Psoas muscle (tissue), 7 donors: ENCODE measurements at regions not wholly inside any gene's neighbourhood (a gene's known extent, or its start where the extent isn't known, plus 50 kb on each side); places are given as distances from the start of the nearest gene placed in this dataset.

Experiments
- ATAC-seq, 4 donors: fragments of 200-7000 bp; cut with Tn5 transposase; one replicate each; pipeline ENCODE4 v1.9.1; 2020; ENCODE audit warnings: moderate library complexity in 3 of 4, mild to moderate bottlenecking in 2 of 4
- DNase-seq, 2 donors: peaks; one replicate each; pipeline ENCODE4 v3.0.0-alpha.2; 2020
- H3K27ac ChIP-seq: fragments of 200-600 bp; one replicate; pipeline ENCODE4 v1.8.0; 2022
- H3K27me3 ChIP-seq, 3 donors: fragments of 200-600 bp in 1 of 3; one replicate each; pipeline versions ENCODE4 v1.6.1 to v1.8.0; 2013 to 2022; ENCODE audit warnings: low read length in 2 of 3, mild to moderate bottlenecking in 2 of 3, moderate library complexity in 1 of 3; ENCODE audit not compliant: insufficient read depth in 3 of 3
- H3K36me3 ChIP-seq, 2 donors: fragments of 200-600 bp in 1 of 2; one replicate each; pipeline versions ENCODE4 v1.6.1 to v1.8.0; 2013 to 2022; ENCODE audit warnings: low read depth in 1 of 2, mild to moderate bottlenecking in 1 of 2, moderate library complexity in 1 of 2; ENCODE audit not compliant: insufficient read depth in 1 of 2
- H3K4me1 ChIP-seq: fragments of 200-600 bp; one replicate; pipeline ENCODE4 v1.8.0; 2022
- H3K4me3 ChIP-seq: fragments of 200-600 bp; one replicate; pipeline ENCODE4 v1.8.0; 2022; ENCODE audit warnings: mild to moderate bottlenecking
- H3K9me3 ChIP-seq: fragments of 200-600 bp; one replicate; pipeline ENCODE4 v1.8.0; 2022
- CTCF ChIP-seq: fragments of 200-600 bp; IDR thresholded peaks from one replicate; pipeline ENCODE4 v1.8.0; 2022; ENCODE audit warnings: antibody characterized with exemption
- WGBS, 3 donors: extraction: QIAGEN DNeasy Blood & Tissue Kit; methylation state at CpG; one replicate each; pipeline versions ENCODE4 v1.1.6 to v1.1.7; 2013; 5-methylcytosine and 5-hydroxymethylcytosine counted together
- intact Hi-C, 2 donors: fragments of 100-400 bp; cut with DNase I; formaldehyde crosslinking; loops; one replicate each; pipeline versions ENCODE4 v1.11.0 to v1.14.2; 2022
- donor health status: healthy with polysubstance abuse.
- donor health status: DM: no; HTN: no; CAD: no; lungs with moderate emphysema.
- donor health status: Bipolar disorder and iron deficiency.
- donor health status: healthy.
- donor health status: DM: yes; HTN: yes; CAD: no.
- donor health status: DM: no; HTN: no; CAD: no.
- donor health status: DM: yes; HTN: yes; CAD: no.

- Histone ChIP-seq H3K27ac (no peak overlapping the region), H3K4me3 (no peak overlapping the region), H3K27me3 (peaks cover 0 to 2% (median 0%) of the 10 kb centered on the region in 3 donors), H3K4me1 (peaks cover 4% of the 10 kb centered on the region), H3K9me3 (no peaks in the 10 kb centered on the region), H3K36me3 (no peaks in the 10 kb centered on the region)
- no peak for DNase-seq
- TF ChIP-seq CTCF: no peak
- ATAC-seq: no peak
- intact Hi-C loops: no loop called here
- WGBS, 3 donors: 82 to 87% (median 85%) methylated on average over 1 of the region's 1 CpG
These were observed 345.5 kb upstream of the PTGER4 start for GRCh38 chr5:40334242-40334635.

- Histone ChIP-seq H3K27me3 (peaks cover 0 to 2% (median 0%) of the 10 kb centered on the region in 3 donors), H3K4me3 (no peak overlapping the region), H3K4me1 (peaks cover 4% of the 10 kb centered on the region), H3K27ac (no peak overlapping the region), H3K9me3 (no peaks in the 10 kb centered on the region), H3K36me3 (no peaks in the 10 kb centered on the region)
- WGBS, 3 donors: 86 to 90% (median 89%) methylated on average over 4 of the region's 4 CpGs
- no peak for TF ChIP-seq CTCF
- intact Hi-C loops: no loop called here
- ATAC-seq (no peak), DNase-seq (no peak)
These were observed 346.1 kb upstream of the PTGER4 start for GRCh38 chr5:40333459-40334241.

- ATAC-seq: no peak
- no peaks in the 10 kb centered on the region for H3K36me3 ChIP-seq
- TF ChIP-seq CTCF: no peak
- H3K27me3 ChIP-seq: peaks cover 0 to 2% (median 0%) of the 10 kb centered on the region in 3 donors
- H3K9me3 ChIP-seq: no peaks in the 10 kb centered on the region
- DNase-seq: no peak
- 67 to 81% (median 74%) methylated on average over 1 of the region's 1 CpG for WGBS, 3 donors
- H3K4me1 ChIP-seq: peaks cover 4% of the 10 kb centered on the region
- intact Hi-C loops: no loop called here
- H3K4me3 ChIP-seq: no peak overlapping the region
- no peak overlapping the region for H3K27ac ChIP-seq
These were observed 346.7 kb upstream of the PTGER4 start for GRCh38 chr5:40332970-40333369.

- no peak for TF ChIP-seq CTCF
- no peaks in the 10 kb centered on the region for H3K9me3 ChIP-seq
- no peak for DNase-seq
- WGBS, 3 donors: 21 to 41% (median 33%) methylated on average over 5 of the region's 5 CpGs
- intact Hi-C loops: no loop called here
- H3K27ac ChIP-seq: no peak overlapping the region
- no peak for ATAC-seq
- H3K4me1 ChIP-seq: peaks cover 4% of the 10 kb centered on the region
- H3K4me3 ChIP-seq: no peak overlapping the region
- H3K27me3 ChIP-seq: peaks cover 0 to 2% (median 0%) of the 10 kb centered on the region in 3 donors
- H3K36me3 ChIP-seq: no peaks in the 10 kb centered on the region
These were observed 348.1 kb upstream of the PTGER4 start for GRCh38 chr5:40331616-40332015.

GRCh38 chr5:40321514-40321913 lies 358.2 kb upstream of the PTGER4 start:
- no peak overlapping the region for H3K4me3 ChIP-seq
- DNase-seq (no peak), ATAC-seq (no peak)
- TF ChIP-seq CTCF: no peak
- intact Hi-C loops: no loop called here
- no peaks in the 10 kb centered on the region for H3K4me1 ChIP-seq
- H3K27me3 ChIP-seq: no peaks in the 10 kb centered on the region
- no peaks in the 10 kb centered on the region for H3K36me3 ChIP-seq
- no peaks in the 10 kb centered on the region for H3K9me3 ChIP-seq
- no peak overlapping the region for H3K27ac ChIP-seq
